Endothelial cell of umbilical vein (primary cell): ENCODE measurements at regions not wholly inside any gene's neighbourhood (a gene's known extent, or its start where the extent isn't known, plus 50 kb on each side); places are given as distances from the start of the nearest gene placed in this dataset.

ENCODE experiments used
- BruUV-seq: library from RNA; stranded (reverse); fragments of 400-500 nt; replicated peaks from 2 replicates; lab custom pipeline; 2021; lab: Mats Ljungman, UMichigan
- CTCF ChIA-PET: fragments of 300-600, 350-600 bp; sonication (Branson Sonifier 250); formaldehyde crosslinking; loops from one replicate; lab custom pipeline; 2021; ENCODE audit warnings: antibody characterized with exemption, inconsistent platforms; lab: Charles Lee
- POLR2A ChIA-PET: fragments of 300-600, 350-600 bp; sonication (Branson Sonifier 250); formaldehyde crosslinking; loops from one replicate; lab custom pipeline; 2021; ENCODE audit warnings: antibody characterized with exemption, inconsistent platforms; lab: Charles Lee
- DNase-seq: peaks from one replicate; pipeline ENCODE4 v3.0.0-alpha.2; 2011; ENCODE audit warnings: low read depth, low spot score
- FAIRE-seq: peaks from 2 replicates; lab custom pipeline; 2011; peaks lifted over from hg19 to GRCh38; lab: Jason Lieb, UNC
- H2AFZ ChIP-seq: 2 replicates; pipeline ENCODE4 v1.6.0; 2012; ENCODE audit warnings: low read depth, low read length, control low read depth, inconsistent platforms
- H3K27ac ChIP-seq: 2 replicates; pipeline ENCODE4 v1.5.1; 2011; ENCODE audit warnings: low read depth, mild to moderate bottlenecking, control low read depth, low read length, moderate library complexity; ENCODE audit not compliant: insufficient read depth
- H3K27me3 ChIP-seq, 2 experiments: 2 replicates each; pipeline versions ENCODE4 v1.6.0 to v1.6.1; 2011; ENCODE audit warnings: low read length in 2 of 2, mixed read lengths in 1 of 2; ENCODE audit not compliant: control insufficient read depth in 2 of 2, insufficient read depth in 2 of 2
- H3K36me3 ChIP-seq, 2 experiments: 2 replicates in 1 of 2; 3 replicates in 1 of 2; pipeline ENCODE4 v1.5.1; 2011; ENCODE audit warnings: low read length in 2 of 2, mild to moderate bottlenecking in 1 of 2, moderate library complexity in 1 of 2; ENCODE audit not compliant: control insufficient read depth in 2 of 2, insufficient read depth in 2 of 2; ENCODE audit errors: extremely low read depth in 1 of 2
- H3K4me1 ChIP-seq: 3 replicates; pipeline ENCODE4 v1.5.1; 2011; ENCODE audit warnings: mild to moderate bottlenecking, low read length; ENCODE audit not compliant: control insufficient read depth, insufficient read depth; ENCODE audit errors: extremely low read depth
- H3K4me2 ChIP-seq: 2 replicates; pipeline ENCODE4 v1.6.1; 2011; ENCODE audit warnings: low read length, control low read depth, mixed read lengths; ENCODE audit not compliant: insufficient read depth
- H3K4me3 ChIP-seq, 3 experiments: fragments of 200-600 bp in 1 of 3; sonication (generic), shearing (Covaris generic) in 1 of 3; replicated peaks in 1 of 3; 2 replicates each; pipeline ENCODE4 v1.5.1; 2011 to 2016; ENCODE audit warnings: control low read depth in 3 of 3, low read length in 3 of 3, mild to moderate bottlenecking in 2 of 3, inconsistent platforms in 1 of 3, low read depth in 1 of 3, moderate library complexity in 1 of 3; ENCODE audit not compliant: insufficient read depth in 1 of 3
- H3K79me2 ChIP-seq: 2 replicates; pipeline ENCODE4 v1.6.0; 2012; ENCODE audit warnings: low read length, inconsistent platforms; ENCODE audit not compliant: control insufficient read depth, insufficient read depth
- H3K9ac ChIP-seq: replicated peaks from 2 replicates; pipeline ENCODE3; 2011; ENCODE audit warnings: low read length, control low read depth; ENCODE audit not compliant: insufficient read depth; ENCODE audit errors: extremely low read depth
- H3K9me1 ChIP-seq: replicated peaks from 3 replicates; pipeline ENCODE4 v1.6.0; 2011; ENCODE audit warnings: mild to moderate bottlenecking, low read length; ENCODE audit not compliant: control insufficient read depth, insufficient read depth; ENCODE audit errors: extremely low read depth
- H3K9me3 ChIP-seq: replicated peaks from 2 replicates; pipeline ENCODE4 v1.5.1; 2012; ENCODE audit warnings: low read length, inconsistent platforms; ENCODE audit not compliant: control insufficient read depth, insufficient read depth
- H4K20me1 ChIP-seq: replicated peaks from 2 replicates; pipeline ENCODE3; 2011; ENCODE audit warnings: mild to moderate bottlenecking, low read length; ENCODE audit not compliant: control insufficient read depth, insufficient read depth; ENCODE audit errors: extremely low read depth
- EZH2 ChIP-seq: IDR thresholded peaks from 2 replicates; pipeline ENCODE4 v1.6.1; 2012; ENCODE audit warnings: borderline replicate concordance, low read depth, mild to moderate bottlenecking, moderate library complexity, low read length, inconsistent platforms; ENCODE audit not compliant: severe bottlenecking
- FOS ChIP-seq: IDR thresholded peaks from 2 replicates; pipeline ENCODE4 v1.6.1; 2011; ENCODE audit warnings: mild to moderate bottlenecking, low read length, moderate library complexity, borderline replicate concordance; ENCODE audit not compliant: insufficient read depth
- GATA2 ChIP-seq: IDR thresholded peaks from 2 replicates; pipeline ENCODE4 v1.7.0; 2011; ENCODE audit warnings: low read depth, mild to moderate bottlenecking, moderate library complexity, mixed read lengths, low read length; ENCODE audit not compliant: insufficient read length, insufficient read depth
- JUN ChIP-seq: IDR thresholded peaks from 2 replicates; pipeline ENCODE4 v1.6.1; 2011; ENCODE audit warnings: borderline replicate concordance, low read depth; ENCODE audit not compliant: insufficient read length, insufficient read depth
- MAX ChIP-seq: IDR thresholded peaks from 2 replicates; pipeline ENCODE4 v1.6.1; 2011; ENCODE audit not compliant: insufficient read depth, insufficient read length
- MYC ChIP-seq: IDR thresholded peaks from one replicate; pipeline ENCODE4 v1.6.1; 2011; ENCODE audit warnings: mild to moderate bottlenecking, low read depth, low read length
- POLR2A ChIP-seq: IDR thresholded peaks from 2 replicates; pipeline ENCODE4 v1.6.1; 2012; ENCODE audit warnings: low read depth, mild to moderate bottlenecking, control low read depth, low read length
- POLR2AphosphoS5 ChIP-seq: IDR thresholded peaks from 2 replicates; pipeline ENCODE4 v1.6.1; 2012; ENCODE audit warnings: low read depth, mild to moderate bottlenecking, control low read depth, low read length, moderate library complexity; ENCODE audit not compliant: insufficient read depth
- dilution Hi-C: fragments of 300-500 bp; cut with MboI; formaldehyde crosslinking; loops from one replicate; pipeline ENCODE4 v1.15.0; 2019; ENCODE audit warnings: low sequenced_read_pairs; ENCODE audit not compliant: extremely low pct_ligation_motif_present
- intact Hi-C: fragments of 100-400 bp; cut with micrococcal nuclease; formaldehyde crosslinking; loops from one replicate; pipeline ENCODE4 v1.10.0; 2022
- TF ChIP-seq, protein P1 (sequence below), 2 donors: IDR thresholded peaks; 1 replicate in 1 of 2; 2 replicates in 1 of 2; pipeline ENCODE4 v1.5.1; 2011; ENCODE audit warnings: low read length in 2 of 2, mild to moderate bottlenecking in 2 of 2, moderate library complexity in 2 of 2, control low read depth in 1 of 2, inconsistent platforms in 1 of 2, low read depth in 1 of 2; ENCODE audit not compliant: insufficient read depth in 1 of 2; ENCODE audit errors: extremely low read depth in 1 of 2

- no peak overlapping the region for H3K4me3 ChIP-seq
- H3K4me2 ChIP-seq, result no peak overlapping the region
- intact Hi-C loops, result no loop called here
- FAIRE-seq (no peak), DNase-seq (no peak)
- no peaks in the 10 kb centered on the region for H3K27me3 ChIP-seq
- no peaks in the 10 kb centered on the region for H3K4me1 ChIP-seq
- H4K20me1 ChIP-seq, result no peaks in the 10 kb centered on the region
- H3K36me3 ChIP-seq, result no peaks in the 10 kb centered on the region
- H2AFZ ChIP-seq, result no peak overlapping the region
- ChIA-PET CTCF (no interaction called here), POLR2A (no interaction called here)
- H3K9ac ChIP-seq, result no peak overlapping the region
- H3K9me3 ChIP-seq, result no peaks in the 10 kb centered on the region
- dilution Hi-C loops, result no loop called here
- no peaks in the 10 kb centered on the region for H3K9me1 ChIP-seq
- TF ChIP-seq MAX, result no peak
- H3K27ac ChIP-seq, result no peak overlapping the region
- H3K79me2 ChIP-seq, result no peaks in the 10 kb centered on the region
- no TSS peak for BruUV-seq
Measured at GRCh38 chr2:180655842-180656454, 324.5 kb upstream of the UBE2E3 start.

DNA sequence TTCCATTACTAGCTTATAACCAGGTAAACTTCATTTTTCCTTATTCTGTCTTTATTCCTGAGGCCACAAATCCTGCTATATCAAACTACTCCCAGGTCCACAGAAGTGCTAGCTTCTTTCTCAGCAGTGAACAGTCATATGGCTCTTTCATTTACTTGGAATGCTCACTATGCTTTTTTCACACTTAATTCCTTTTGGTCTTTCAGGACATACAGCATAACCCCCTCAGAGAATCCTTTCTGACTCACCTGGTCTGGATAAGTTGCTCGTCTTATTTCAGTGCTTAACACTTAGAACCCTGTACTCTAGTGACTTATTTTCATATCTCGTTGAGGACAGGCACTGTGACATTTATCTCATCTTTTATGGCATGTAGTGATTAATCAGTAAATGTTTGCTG lies 325.0 kb upstream of the UBE2E3 start:
- Histone ChIP-seq H3K27me3 (no peaks in the 10 kb centered on the region), H4K20me1 (no peaks in the 10 kb centered on the region), H3K36me3 (no peaks in the 10 kb centered on the region), H3K79me2 (no peaks in the 10 kb centered on the region), H3K9ac (no peak overlapping the region), H2AFZ (no peak overlapping the region), H3K27ac (no peak overlapping the region), H3K9me3 (no peaks in the 10 kb centered on the region), H3K4me2 (no peak overlapping the region), H3K9me1 (no peaks in the 10 kb centered on the region), H3K4me3 (no peak overlapping the region), H3K4me1 (no peaks in the 10 kb centered on the region)
- BruUV-seq, result no TSS peak
- TF ChIP-seq MYC (no peak), JUN (no peak), POLR2AphosphoS5 (no peak), MAX (no peak), POLR2A (no peak), EZH2 (no peak), FOS (no peak), GATA2 (no peak)
- TF ChIP-seq, protein P1, sequence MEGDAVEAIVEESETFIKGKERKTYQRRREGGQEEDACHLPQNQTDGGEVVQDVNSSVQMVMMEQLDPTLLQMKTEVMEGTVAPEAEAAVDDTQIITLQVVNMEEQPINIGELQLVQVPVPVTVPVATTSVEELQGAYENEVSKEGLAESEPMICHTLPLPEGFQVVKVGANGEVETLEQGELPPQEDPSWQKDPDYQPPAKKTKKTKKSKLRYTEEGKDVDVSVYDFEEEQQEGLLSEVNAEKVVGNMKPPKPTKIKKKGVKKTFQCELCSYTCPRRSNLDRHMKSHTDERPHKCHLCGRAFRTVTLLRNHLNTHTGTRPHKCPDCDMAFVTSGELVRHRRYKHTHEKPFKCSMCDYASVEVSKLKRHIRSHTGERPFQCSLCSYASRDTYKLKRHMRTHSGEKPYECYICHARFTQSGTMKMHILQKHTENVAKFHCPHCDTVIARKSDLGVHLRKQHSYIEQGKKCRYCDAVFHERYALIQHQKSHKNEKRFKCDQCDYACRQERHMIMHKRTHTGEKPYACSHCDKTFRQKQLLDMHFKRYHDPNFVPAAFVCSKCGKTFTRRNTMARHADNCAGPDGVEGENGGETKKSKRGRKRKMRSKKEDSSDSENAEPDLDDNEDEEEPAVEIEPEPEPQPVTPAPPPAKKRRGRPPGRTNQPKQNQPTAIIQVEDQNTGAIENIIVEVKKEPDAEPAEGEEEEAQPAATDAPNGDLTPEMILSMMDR (IDR thresholded peaks at IDR 0.05; ENCODE audit: extremely low read depth in 1 of 2, insufficient read depth in 1 of 2, low read depth in 1 of 2, low read length in 2 of 2), result no peak
- ChIA-PET CTCF (no interaction called here), POLR2A (no interaction called here)
- DNase-seq (no peak), FAIRE-seq (no peak)
- intact Hi-C loops, result no loop called here
- dilution Hi-C loops, result no loop called here
